Gastrocnemius medialis (tissue), 4 donors: ENCODE measurements at regions not wholly inside any gene's neighbourhood (a gene's known extent, or its start where the extent isn't known, plus 50 kb on each side); places are given as distances from the start of the nearest gene placed in this dataset.
A peak's percentile ranks its signal among the peaks of the same experiment; 100 is the strongest.

ENCODE experiments used
- ATAC-seq, 2 donors: fragments of 150-250 bp; one replicate each; pipeline ENCODE4 v1.9.1; 2016
- DNase-seq, 2 donors: peaks; one replicate each; pipeline ENCODE4 v3.0.0-alpha.2; 2019
- H3K27ac ChIP-seq, 4 donors: fragments of 200-600 bp; sonication (generic); 1 replicate in 1 of 4; 2 replicates in 3 of 4; pipeline ENCODE4 v1.5.1; 2016 to 2018; ENCODE audit warnings: mild to moderate bottlenecking in 2 of 4, moderate library complexity in 1 of 4
- H3K27me3 ChIP-seq, 3 donors: fragments of 200-600 bp; sonication (generic) in 2 of 3; 1 replicate in 1 of 3; 2 replicates in 2 of 3; pipeline versions ENCODE4 v1.5.1 to v1.6.0; 2016 to 2019; ENCODE audit warnings: mild to moderate bottlenecking in 1 of 3, moderate library complexity in 1 of 3
- H3K36me3 ChIP-seq, 2 donors: fragments of 200-600 bp; sonication (generic) in 1 of 2; one replicate each; pipeline ENCODE4 v1.5.1; 2017 to 2018
- H3K4me1 ChIP-seq, 2 donors: fragments of 200-600 bp; sonication (generic) in 1 of 2; one replicate each; pipeline ENCODE4 v1.5.1; 2016 to 2017; ENCODE audit warnings: mild to moderate bottlenecking in 2 of 2
- H3K4me3 ChIP-seq, 4 donors: fragments of 200-600 bp; sonication (generic) in 3 of 4; 1 replicate in 1 of 4; 2 replicates in 3 of 4; pipeline ENCODE4 v1.5.1; 2016 to 2019; ENCODE audit warnings: mild to moderate bottlenecking in 2 of 4
- H3K9me3 ChIP-seq, 3 donors: fragments of 200-600 bp; sonication (generic) in 2 of 3; 1 replicate in 1 of 3; 2 replicates in 2 of 3; pipeline ENCODE4 v1.5.1; 2016 to 2019
- CTCF ChIP-seq, 5 experiments: fragments of 450-650 bp in 3 of 5; fragments of 200-600 bp in 2 of 5; sonication (generic) in 2 of 5; IDR thresholded peaks in 4 of 5; conservative IDR thresholded peaks in 1 of 5; 1 replicate in 4 of 5; 2 replicates in 1 of 5; pipeline ENCODE4 v1.5.1; 2016 to 2019; ENCODE audit warnings: antibody characterized with exemption in 5 of 5, mild to moderate bottlenecking in 3 of 5, moderate library complexity in 3 of 5
- POLR2A ChIP-seq, 2 donors: fragments of 450-650 bp; IDR thresholded peaks; one replicate each; pipeline ENCODE4 v1.6.1; 2017; ENCODE audit warnings: antibody characterized with exemption in 2 of 2, mild to moderate bottlenecking in 2 of 2, moderate library complexity in 2 of 2
- in situ Hi-C, 4 donors: fragments of 200-750 bp; cut with MboI; loops; one replicate each; pipeline versions ENCODE4 v1.15.0 to v1.8.0; 2017; ENCODE audit warnings: low sequenced_read_pairs in 4 of 4
- intact Hi-C: fragments of 100-400 bp; cut with DNase I; formaldehyde crosslinking; loops from one replicate; pipeline ENCODE4 v1.15.1; 2023; ENCODE audit warnings: low total_unique reads

DNA sequence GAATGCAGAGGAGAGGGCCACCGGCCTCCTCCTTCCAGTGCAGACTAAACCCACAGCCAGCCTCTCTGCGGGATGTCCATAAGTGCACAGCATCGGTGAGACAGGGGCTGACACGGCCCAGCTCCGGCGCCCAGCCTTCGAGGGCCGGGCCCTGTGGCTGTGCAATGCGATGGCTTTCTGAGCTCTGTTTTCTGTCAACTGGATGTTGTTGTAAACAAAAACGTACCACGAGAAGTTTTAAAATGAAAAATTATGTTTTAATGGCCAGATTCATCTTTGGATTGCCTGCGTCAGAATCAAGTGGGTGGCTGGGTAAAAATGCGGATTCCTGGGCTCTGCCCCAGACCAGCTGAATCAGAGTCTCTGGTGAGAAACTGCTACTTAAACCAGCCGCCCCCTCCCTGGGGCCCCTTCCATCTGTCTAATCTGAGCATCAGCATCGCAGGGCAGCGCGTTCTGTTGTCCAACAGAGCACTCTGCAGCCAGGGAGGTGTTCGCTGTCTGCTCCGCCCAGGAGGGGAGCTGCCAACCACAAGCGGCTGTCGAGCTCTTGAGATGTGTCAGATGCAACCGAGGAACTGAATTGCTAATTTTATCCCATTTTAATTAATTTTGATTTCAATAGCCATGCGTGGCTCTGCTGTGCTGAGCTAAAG is 133.4 kb downstream of the RFLNA start:
- no peak for ATAC-seq
- H3K27ac ChIP-seq, result peak overlapping the region; percentile 48 to 68 (median 62)

DNA sequence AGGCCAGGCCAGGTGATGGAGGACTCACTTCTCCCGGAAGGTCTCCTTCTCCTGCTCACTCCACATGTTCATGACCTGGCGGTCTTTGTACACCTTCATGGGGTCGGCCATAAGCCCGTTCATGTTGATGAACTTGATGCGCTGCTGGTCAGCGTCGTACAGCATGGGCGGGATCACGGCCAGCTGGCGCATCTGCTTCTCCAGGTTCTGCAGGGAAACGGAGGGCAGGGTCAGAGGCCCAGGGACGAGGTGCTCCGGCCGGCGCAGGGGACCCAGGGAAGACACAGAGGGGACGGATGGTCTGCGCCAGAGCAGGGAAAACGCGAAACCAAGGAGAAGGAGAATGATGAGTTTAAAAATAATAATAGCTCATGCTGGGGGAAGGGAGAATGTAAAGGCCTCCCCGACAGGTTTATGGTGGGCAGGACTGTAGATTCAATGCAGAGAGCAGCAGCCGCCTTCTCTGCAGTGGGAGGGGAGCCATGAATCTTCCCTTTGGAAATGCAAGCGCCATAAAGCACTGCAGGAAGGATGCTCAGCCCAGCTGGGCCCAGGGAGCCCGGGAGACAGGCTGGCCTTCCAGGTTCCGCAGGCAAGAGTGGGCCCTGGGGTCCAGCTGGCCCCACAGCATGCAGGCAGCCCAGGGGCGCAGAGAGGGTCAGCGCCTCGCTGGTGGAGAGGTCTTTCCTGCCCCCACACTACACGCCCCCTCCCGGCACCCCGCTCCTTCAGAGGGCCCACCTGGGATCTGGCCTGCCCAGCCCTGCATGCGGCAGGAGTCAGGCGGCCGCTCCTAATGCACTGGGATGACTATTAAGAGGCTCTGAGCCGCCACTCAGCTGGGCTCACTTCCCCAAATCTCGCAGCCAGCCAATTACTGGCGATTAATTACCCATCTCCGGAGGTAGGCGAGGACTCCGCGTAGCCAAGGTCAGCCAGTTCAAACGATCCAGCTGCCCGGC is 132.0 kb downstream of the RFLNA start:
- in situ Hi-C loops (no loop called here), intact Hi-C loops (no loop called here)
- Histone ChIP-seq H3K4me3 (no peak overlapping the region), H3K27ac (peak overlapping the region; percentile 49 to 75 (median 62)), H3K27me3 (no peaks in the 10 kb centered on the region), H3K9me3 (no peaks in the 10 kb centered on the region), H3K36me3 (peaks cover 0 to 30% of the 10 kb centered on the region in 2 donors), H3K4me1 (peaks cover 31 to 41% of the 10 kb centered on the region in 2 donors)
- DNase-seq (no peak), ATAC-seq (no peak)
- TF ChIP-seq CTCF (IDR thresholded peaks at IDR 0.05 in 4 of 5, conservative IDR thresholded peaks at IDR 0.05 in 1 of 5), result no peak
- TF ChIP-seq POLR2A (IDR thresholded peaks at IDR 0.05), result no peak

More for the DNA sequence above, 133.4 kb downstream of the RFLNA start:
- intact Hi-C loops, result no loop called here
- TF ChIP-seq POLR2A (IDR thresholded peaks at IDR 0.05) (no peak), CTCF (IDR thresholded peaks at IDR 0.05 in 4 of 5, conservative IDR thresholded peaks at IDR 0.05 in 1 of 5) (no peak)
- no peak overlapping the region for H3K4me3 ChIP-seq
- DNase-seq, result no peak
- H3K27me3 ChIP-seq, result no peaks in the 10 kb centered on the region
- no peaks in the 10 kb centered on the region for H3K9me3 ChIP-seq
- peaks cover 28 to 33% of the 10 kb centered on the region in 2 donors for H3K4me1 ChIP-seq
- in situ Hi-C loops, result no loop called here
- H3K36me3 ChIP-seq, result peaks cover 0 to 30% of the 10 kb centered on the region in 2 donors

- intact Hi-C loops, result no loop called here
- in situ Hi-C loops, result no loop called here
Observed at GRCh38 chr12:124425667-124426066, 130.8 kb downstream of the RFLNA start.

DNA sequence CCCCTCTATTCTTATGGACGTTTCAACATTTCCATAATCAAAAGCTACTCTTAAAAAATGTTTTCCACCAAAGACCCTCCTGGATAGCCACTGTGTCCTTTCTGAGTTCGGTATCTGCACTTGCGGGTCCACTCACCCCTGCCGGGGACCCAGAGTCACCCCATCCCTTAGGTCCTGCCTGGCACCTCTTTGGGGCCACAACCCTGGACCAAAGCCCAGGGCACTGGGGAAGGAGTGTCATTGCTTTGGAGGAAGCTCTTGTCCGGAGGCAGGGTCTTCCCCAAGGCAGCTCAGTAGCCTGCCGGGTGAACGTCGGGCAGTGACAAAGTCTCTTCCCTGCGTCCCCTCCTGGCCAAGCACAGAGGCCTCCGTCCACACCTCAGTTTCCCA is 129.6 kb downstream of the RFLNA start:
- Histone ChIP-seq H3K9me3 (no peaks in the 10 kb centered on the region), H3K36me3 (peaks cover 0 to 33% of the 10 kb centered on the region in 2 donors), H3K4me3 (no peak overlapping the region), H3K27me3 (no peaks in the 10 kb centered on the region), H3K4me1 (peaks cover 32 to 49% of the 10 kb centered on the region in 2 donors), H3K27ac (peak overlapping the region; percentile 74 to 95 (median 82))
- ATAC-seq, result no peak
- no peak for DNase-seq
- TF ChIP-seq CTCF (IDR thresholded peaks at IDR 0.05 in 4 of 5, conservative IDR thresholded peaks at IDR 0.05 in 1 of 5) (no peak), POLR2A (IDR thresholded peaks at IDR 0.05) (no peak)
- in situ Hi-C loops (no loop called here), intact Hi-C loops (no loop called here)

More at GRCh38 chr12:124425667-124426066, 130.8 kb downstream of the RFLNA start:
- H3K4me3 ChIP-seq, result no peak overlapping the region
- DNase-seq (no peak), ATAC-seq (no peak)
- no peaks in the 10 kb centered on the region for H3K27me3 ChIP-seq
- peaks cover 32 to 49% of the 10 kb centered on the region in 2 donors for H3K4me1 ChIP-seq
- TF ChIP-seq CTCF (IDR thresholded peaks at IDR 0.05 in 4 of 5, conservative IDR thresholded peaks at IDR 0.05 in 1 of 5) (no peak), POLR2A (IDR thresholded peaks at IDR 0.05) (no peak)
- peaks cover 0 to 33% of the 10 kb centered on the region in 2 donors for H3K36me3 ChIP-seq
- peak overlapping the region in 1 of 4 donors; percentile 75 for H3K27ac ChIP-seq
- no peaks in the 10 kb centered on the region for H3K9me3 ChIP-seq
